NCI-H146 treated with DMSO at 0.1 percent for 48 hours (cell line): ENCODE measurements at regions not wholly inside any gene's neighbourhood (a gene's known extent, or its start where the extent isn't known, plus 50 kb on each side); places are given as distances from the start of the nearest gene placed in this dataset.

Source experiments
- DNase-seq: peaks from one replicate; lab custom pipeline; 2025; ENCODE audit not compliant: unreplicated experiment; lab: John Stamatoyannopoulos, UW

- no peak for DNase-seq
These were observed 121.3 kb downstream of the SEC16B start for GRCh38 chr1:177848577-177848976.

- DNase-seq, result no peak
These were observed 122.0 kb downstream of the SEC16B start for GRCh38 chr1:177847843-177848242.

GRCh38 chr1:177838907-177839485 is 130.9 kb downstream of the SEC16B start:
- no peak for DNase-seq

GRCh38 chr1:177833631-177834030 is 136.2 kb downstream of the SEC16B start:
- no peak for DNase-seq

- no peak for DNase-seq
These were observed 139.2 kb downstream of the SEC16B start for GRCh38 chr1:177830531-177831135.

- no peak for DNase-seq
These were observed 144.5 kb downstream of the SEC16B start for GRCh38 chr1:177825276-177825901.

- no peak for DNase-seq
These were observed 145.3 kb downstream of the SEC16B start for GRCh38 chr1:177824508-177824982.

GRCh38 chr1:177820213-177820612 is 149.6 kb downstream of the SEC16B start:
- no peak for DNase-seq

- DNase-seq, result no peak
These were observed 151.7 kb downstream of the SEC16B start for GRCh38 chr1:177817937-177818875.

GRCh38 chr1:177812650-177813049 is 157.2 kb downstream of the SEC16B start:
- no peak for DNase-seq

GRCh38 chr1:177812144-177812543 is 157.7 kb downstream of the SEC16B start:
- DNase-seq, result no peak

GRCh38 chr1:177811429-177811828 is 158.4 kb downstream of the SEC16B start:
- no peak for DNase-seq

GRCh38 chr1:177809819-177810218 is 160.0 kb downstream of the SEC16B start:
- DNase-seq, result no peak

GRCh38 chr1:177802304-177802703 is 167.6 kb downstream of the SEC16B start:
- no peak for DNase-seq

- DNase-seq, result no peak
These were observed 168.1 kb downstream of the SEC16B start for GRCh38 chr1:177801790-177802189.

- DNase-seq, result no peak
These were observed 169.3 kb downstream of the SEC16B start for GRCh38 chr1:177800400-177801088.

GRCh38 chr1:177799746-177800145 is 170.1 kb downstream of the SEC16B start:
- no peak for DNase-seq

GRCh38 chr1:177798614-177799013 is 171.2 kb downstream of the SEC16B start:
- DNase-seq, result no peak

- DNase-seq, result no peak
These were observed 173.3 kb downstream of the SEC16B start for GRCh38 chr1:177796561-177796960.

- no peak for DNase-seq
These were observed 175.4 kb downstream of the SEC16B start for GRCh38 chr1:177794376-177794991.
